ENCODE measurements at regions not wholly inside any gene's neighbourhood (a gene's known extent, or its start where the extent isn't known, plus 50 kb on each side); places are given as distances from the start of the nearest gene placed in this dataset.

DNA sequence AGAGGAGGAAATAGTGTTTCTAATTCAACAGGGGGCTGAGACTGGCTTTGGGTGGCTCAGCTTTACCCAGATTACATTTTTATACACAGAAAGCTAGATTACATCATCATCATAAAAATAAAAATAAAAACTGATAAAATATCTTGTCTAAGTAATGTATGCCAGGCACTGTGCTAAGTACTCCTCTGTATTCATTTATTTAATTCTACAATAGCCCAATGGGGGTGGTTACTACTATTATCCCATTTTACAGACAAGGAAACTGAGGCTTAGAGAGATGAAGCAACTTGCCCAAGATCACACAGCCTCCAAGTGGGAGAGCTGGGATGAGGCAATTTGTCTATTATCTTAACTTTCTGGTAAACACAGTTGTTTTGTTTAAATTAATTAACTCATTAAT, 62.3 kb upstream of the ECE1 start:
- Histone ChIP-seq H3K4me1 (ENCODE audit: control insufficient read depth, insufficient read depth, low read length) (no peaks in the 10 kb centered on the region), H3K36me3 (ENCODE audit: control insufficient read depth in 2 of 2, insufficient read depth in 1 of 2, low read length in 2 of 2) (no peaks in the 10 kb centered on the region), H3K4me3 (ENCODE audit: low read depth, low read length) (no peak overlapping the region), H3K27ac (ENCODE audit: extremely low read depth, low read depth, low read length) (no peak overlapping the region), H3K9me3 (ENCODE audit: control insufficient read depth, insufficient read depth, low read depth, low read length) (no peaks in the 10 kb centered on the region)
- TF ChIP-seq, protein P1, sequence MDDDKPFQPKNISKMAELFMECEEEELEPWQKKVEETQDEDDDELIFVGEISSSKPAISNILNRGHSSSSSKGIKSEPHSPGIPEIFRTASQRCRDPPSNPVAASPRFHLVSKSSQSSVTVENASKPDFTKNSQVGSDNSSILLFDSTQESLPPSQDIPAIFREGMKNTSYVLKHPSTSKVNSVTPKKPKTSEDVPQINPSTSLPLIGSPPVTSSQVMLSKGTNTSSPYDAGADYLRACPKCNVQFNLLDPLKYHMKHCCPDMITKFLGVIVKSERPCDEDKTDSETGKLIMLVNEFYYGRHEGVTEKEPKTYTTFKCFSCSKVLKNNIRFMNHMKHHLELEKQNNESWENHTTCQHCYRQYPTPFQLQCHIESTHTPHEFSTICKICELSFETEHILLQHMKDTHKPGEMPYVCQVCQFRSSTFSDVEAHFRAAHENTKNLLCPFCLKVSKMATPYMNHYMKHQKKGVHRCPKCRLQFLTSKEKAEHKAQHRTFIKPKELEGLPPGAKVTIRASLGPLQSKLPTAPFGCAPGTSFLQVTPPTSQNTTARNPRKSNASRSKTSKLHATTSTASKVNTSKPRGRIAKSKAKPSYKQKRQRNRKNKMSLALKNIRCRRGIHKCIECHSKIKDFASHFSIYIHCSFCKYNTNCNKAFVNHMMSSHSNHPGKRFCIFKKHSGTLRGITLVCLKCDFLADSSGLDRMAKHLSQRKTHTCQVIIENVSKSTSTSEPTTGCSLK (tag by site-specific recombination; IDR thresholded peaks at IDR 0.05) = no peak
- TF ChIP-seq, protein P2, sequence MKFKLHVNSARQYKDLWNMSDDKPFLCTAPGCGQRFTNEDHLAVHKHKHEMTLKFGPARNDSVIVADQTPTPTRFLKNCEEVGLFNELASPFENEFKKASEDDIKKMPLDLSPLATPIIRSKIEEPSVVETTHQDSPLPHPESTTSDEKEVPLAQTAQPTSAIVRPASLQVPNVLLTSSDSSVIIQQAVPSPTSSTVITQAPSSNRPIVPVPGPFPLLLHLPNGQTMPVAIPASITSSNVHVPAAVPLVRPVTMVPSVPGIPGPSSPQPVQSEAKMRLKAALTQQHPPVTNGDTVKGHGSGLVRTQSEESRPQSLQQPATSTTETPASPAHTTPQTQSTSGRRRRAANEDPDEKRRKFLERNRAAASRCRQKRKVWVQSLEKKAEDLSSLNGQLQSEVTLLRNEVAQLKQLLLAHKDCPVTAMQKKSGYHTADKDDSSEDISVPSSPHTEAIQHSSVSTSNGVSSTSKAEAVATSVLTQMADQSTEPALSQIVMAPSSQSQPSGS (tag by site-specific recombination; IDR thresholded peaks at IDR 0.05; ENCODE audit: low read depth) = peak; percentile 35
- POLR2A ChIA-PET = no interaction called here
- CTCF ChIA-PET = interaction anchor here (0.5 to 3.7 kb wide), 5 partner anchors 16 to 794 kb away, joined by 3 to 23 read pairs (median 18); no protein-coding TSS in a partner anchor

DNA sequence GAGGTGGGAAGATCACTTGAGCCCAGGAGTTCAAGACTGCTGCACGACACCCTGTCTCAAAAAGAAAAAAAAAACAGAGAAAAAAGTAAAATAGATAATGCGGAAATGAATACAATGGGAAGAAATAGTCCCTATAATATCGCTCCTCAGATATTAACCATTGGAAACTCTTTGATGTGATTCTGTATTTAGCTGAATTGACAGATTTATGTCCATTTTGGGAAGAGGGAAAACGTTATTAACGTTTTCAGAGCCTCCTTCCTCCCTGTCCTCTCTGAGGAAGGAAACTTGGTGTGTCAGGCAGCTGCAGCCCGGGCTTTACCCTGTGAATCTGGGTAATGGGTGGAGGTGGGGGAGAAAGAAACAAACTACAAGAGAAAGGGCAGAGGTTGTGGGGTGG, 61.6 kb upstream of the ECE1 start:
- Histone ChIP-seq H3K4me3 (ENCODE audit: low read depth, low read length) (no peak overlapping the region), H3K4me1 (ENCODE audit: control insufficient read depth, insufficient read depth, low read length) (no peaks in the 10 kb centered on the region), H3K36me3 (ENCODE audit: control insufficient read depth in 2 of 2, insufficient read depth in 1 of 2, low read length in 2 of 2) (no peaks in the 10 kb centered on the region), H3K27ac (ENCODE audit: extremely low read depth, low read depth, low read length) (no peak overlapping the region), H3K9me3 (ENCODE audit: control insufficient read depth, insufficient read depth, low read depth, low read length) (no peaks in the 10 kb centered on the region)
- ChIA-PET POLR2A (no interaction called here), CTCF (interaction anchor here (0.6 to 3.4 kb wide), 3 partner anchors 12 to 120 kb away, joined by 3 to 21 read pairs (median 18); no protein-coding TSS in a partner anchor)
- TF ChIP-seq, protein P3, sequence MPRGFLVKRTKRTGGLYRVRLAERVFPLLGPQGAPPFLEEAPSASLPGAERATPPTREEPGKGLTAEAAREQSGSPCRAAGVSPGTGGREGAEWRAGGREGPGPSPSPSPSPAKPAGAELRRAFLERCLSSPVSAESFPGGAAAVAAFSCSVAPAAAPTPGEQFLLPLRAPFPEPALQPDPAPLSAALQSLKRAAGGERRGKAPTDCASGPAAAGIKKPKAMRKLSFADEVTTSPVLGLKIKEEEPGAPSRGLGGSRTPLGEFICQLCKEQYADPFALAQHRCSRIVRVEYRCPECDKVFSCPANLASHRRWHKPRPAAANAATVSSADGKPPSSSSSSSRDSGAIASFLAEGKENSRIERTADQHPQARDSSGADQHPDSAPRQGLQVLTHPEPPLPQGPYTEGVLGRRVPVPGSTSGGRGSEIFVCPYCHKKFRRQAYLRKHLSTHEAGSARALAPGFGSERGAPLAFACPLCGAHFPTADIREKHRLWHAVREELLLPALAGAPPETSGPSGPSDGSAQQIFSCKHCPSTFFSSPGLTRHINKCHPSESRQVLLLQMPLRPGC (tag by site-specific recombination; IDR thresholded peaks at IDR 0.05) = no peak
- TF ChIP-seq, protein P4, sequence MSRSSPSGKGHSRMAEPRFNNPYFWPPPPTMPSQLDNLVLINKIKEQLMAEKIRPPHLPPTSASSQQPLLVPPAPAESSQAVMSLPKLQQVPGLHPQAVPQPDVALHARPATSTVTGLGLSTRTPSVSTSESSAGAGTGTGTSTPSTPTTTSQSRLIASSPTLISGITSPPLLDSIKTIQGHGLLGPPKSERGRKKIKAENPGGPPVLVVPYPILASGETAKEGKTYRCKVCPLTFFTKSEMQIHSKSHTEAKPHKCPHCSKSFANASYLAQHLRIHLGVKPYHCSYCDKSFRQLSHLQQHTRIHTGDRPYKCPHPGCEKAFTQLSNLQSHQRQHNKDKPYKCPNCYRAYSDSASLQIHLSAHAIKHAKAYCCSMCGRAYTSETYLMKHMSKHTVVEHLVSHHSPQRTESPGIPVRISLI (tag by site-specific recombination; IDR thresholded peaks at IDR 0.05) = 0 out of 2 replicates have a peak, but pooled peaks have one; percentile 1

DNA sequence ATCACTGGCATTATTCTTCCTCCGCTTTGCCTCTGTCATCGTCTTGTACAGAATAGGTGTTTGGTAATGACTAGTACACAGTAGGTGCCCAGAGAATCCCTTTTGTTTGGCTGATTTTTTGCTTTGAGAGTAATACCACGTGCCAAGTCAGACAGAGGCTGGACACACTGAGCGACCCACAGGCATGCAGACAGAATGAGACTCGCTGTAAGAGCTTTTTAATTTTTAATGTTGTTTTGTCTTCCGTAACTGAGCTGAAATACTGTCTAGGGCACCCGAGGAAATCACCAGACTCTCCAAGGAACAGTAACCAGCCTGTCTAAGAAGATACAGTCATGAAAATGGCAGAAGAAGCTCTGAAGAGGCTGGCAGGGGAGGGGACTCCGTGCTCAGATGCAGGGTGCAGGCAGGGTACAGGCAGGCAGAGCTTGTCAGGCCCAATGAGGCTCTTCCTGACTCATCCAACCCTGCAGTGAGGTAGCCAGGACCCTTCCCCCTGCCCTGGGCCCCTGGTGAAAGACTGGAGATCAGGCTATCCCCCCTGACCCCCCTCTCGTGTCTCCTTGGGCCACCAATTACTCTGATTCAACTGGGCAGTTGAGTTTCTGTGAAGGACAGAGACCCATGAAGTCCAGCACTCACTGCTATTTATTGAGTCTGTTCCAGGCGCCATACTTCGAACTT, 60.1 kb upstream of the ECE1 start:
- H3K4me3 ChIP-seq (ENCODE audit: low read depth, low read length) = no peak overlapping the region
- H3K9me3 ChIP-seq (ENCODE audit: control insufficient read depth, insufficient read depth, low read depth, low read length) = no peaks in the 10 kb centered on the region
- ChIA-PET POLR2A (no interaction called here), CTCF (interaction anchor here (1.0 to 2.2 kb wide), 3 partner anchors 16 to 80 kb away, joined by 3 to 7 read pairs (median 6); no protein-coding TSS in a partner anchor)
- H3K36me3 ChIP-seq (ENCODE audit: control insufficient read depth in 2 of 2, insufficient read depth in 1 of 2, low read length in 2 of 2) = no peaks in the 10 kb centered on the region
- no peak for TF ChIP-seq ZNF174 (tag by site-specific recombination; IDR thresholded peaks at IDR 0.05)
- TF ChIP-seq, protein P5, sequence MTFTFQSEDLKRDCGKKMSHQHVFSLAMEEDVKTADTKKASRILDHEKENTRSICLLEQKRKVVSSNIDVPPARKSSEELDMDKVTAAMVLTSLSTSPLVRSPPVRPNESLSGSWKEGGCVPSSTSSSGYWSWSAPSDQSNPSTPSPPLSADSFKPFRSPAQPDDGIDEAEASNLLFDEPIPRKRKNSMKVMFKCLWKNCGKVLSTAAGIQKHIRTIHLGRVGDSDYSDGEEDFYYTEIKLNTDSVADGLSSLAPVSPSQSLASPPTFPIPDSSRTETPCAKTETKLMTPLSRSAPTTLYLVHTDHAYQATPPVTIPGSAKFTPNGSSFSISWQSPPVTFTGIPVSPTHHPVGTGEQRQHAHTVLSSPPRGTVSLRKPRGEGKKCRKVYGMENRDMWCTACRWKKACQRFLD (tag by site-specific recombination; IDR thresholded peaks at IDR 0.05) = no peak
- TF ChIP-seq ZBTB7A (tag by site-specific recombination; IDR thresholded peaks at IDR 0.05; ENCODE audit: low read depth) = no peak
- TF ChIP-seq ZNF223 (tag by site-specific recombination; IDR thresholded peaks at IDR 0.05) = peak; percentile 95
- no peak for TF ChIP-seq ZNF155 (tag by site-specific recombination; IDR thresholded peaks at IDR 0.05)
- H3K27ac ChIP-seq (ENCODE audit: extremely low read depth, low read depth, low read length) = no peak overlapping the region
- no peaks in the 10 kb centered on the region for H3K4me1 ChIP-seq (ENCODE audit: control insufficient read depth, insufficient read depth, low read length)

All from HEK293 (cell line).